Osteocyte (in vitro differentiated cells): ENCODE measurements at regions not wholly inside any gene's neighbourhood (a gene's known extent, or its start where the extent isn't known, plus 50 kb on each side); places are given as distances from the start of the nearest gene placed in this dataset.

Source experiments
- DNase-seq: peaks from one replicate; pipeline ENCODE4 v3.0.0; 2021; ENCODE audit warnings: mixed read lengths; ENCODE audit not compliant: unreplicated experiment; ENCODE audit errors: extremely low spot score
- H3K27ac Mint-ChIP-seq: one replicate; pipeline ENCODE4 v1.8.0; 2021; ENCODE audit warnings: mild to moderate bottlenecking, mixed read lengths; ENCODE audit not compliant: unreplicated experiment
- H3K27me3 Mint-ChIP-seq: one replicate; pipeline ENCODE4 v1.8.0; 2021; ENCODE audit warnings: mixed read lengths; ENCODE audit not compliant: unreplicated experiment
- H3K36me3 Mint-ChIP-seq: one replicate; pipeline ENCODE4 v1.8.0; 2021; ENCODE audit warnings: mixed read lengths; ENCODE audit not compliant: unreplicated experiment
- H3K4me1 Mint-ChIP-seq: one replicate; pipeline ENCODE4 v1.8.0; 2021; ENCODE audit warnings: mixed read lengths; ENCODE audit not compliant: unreplicated experiment
- H3K4me3 Mint-ChIP-seq: one replicate; pipeline ENCODE4 v1.8.0; 2021; ENCODE audit warnings: mild to moderate bottlenecking, moderate library complexity, mixed read lengths; ENCODE audit not compliant: unreplicated experiment
- H3K9me3 Mint-ChIP-seq: one replicate; pipeline ENCODE4 v1.8.0; 2021; ENCODE audit warnings: mixed read lengths; ENCODE audit not compliant: unreplicated experiment
- CTCF ChIP-seq: fragments of 200-600 bp; sonication (generic); IDR thresholded peaks from 2 replicates; pipeline ENCODE4 v1.5.0; 2021; ENCODE audit warnings: antibody characterized with exemption, mild to moderate bottlenecking, moderate library complexity

GRCh38 chr2:242054881-242055801 is 185.6 kb downstream of the RTP5 start:
- DNase-seq, result peak; percentile 82
- no peaks in the 10 kb centered on the region for H3K36me3 Mint-ChIP-seq
- no peaks in the 10 kb centered on the region for H3K4me1 Mint-ChIP-seq
- H3K4me3 Mint-ChIP-seq, result no peak overlapping the region
- no peak for TF ChIP-seq CTCF
- no peaks in the 10 kb centered on the region for H3K9me3 Mint-ChIP-seq
- no peak overlapping the region for H3K27ac Mint-ChIP-seq
- H3K27me3 Mint-ChIP-seq, result peaks cover 50% of the 10 kb centered on the region

GRCh38 chr2:242056026-242056425 is 186.5 kb downstream of the RTP5 start:
- no peak for TF ChIP-seq CTCF
- H3K27ac Mint-ChIP-seq, result no peak overlapping the region
- DNase-seq, result peak; percentile 66
- no peak overlapping the region for H3K4me3 Mint-ChIP-seq
- H3K36me3 Mint-ChIP-seq, result no peaks in the 10 kb centered on the region
- H3K27me3 Mint-ChIP-seq, result peaks cover 47% of the 10 kb centered on the region
- no peaks in the 10 kb centered on the region for H3K9me3 Mint-ChIP-seq
- no peaks in the 10 kb centered on the region for H3K4me1 Mint-ChIP-seq

- no peaks in the 10 kb centered on the region for H3K9me3 Mint-ChIP-seq
- H3K4me1 Mint-ChIP-seq, result no peaks in the 10 kb centered on the region
- no peak overlapping the region for H3K4me3 Mint-ChIP-seq
- no peaks in the 10 kb centered on the region for H3K36me3 Mint-ChIP-seq
- no peak overlapping the region for H3K27ac Mint-ChIP-seq
- DNase-seq, result peak; percentile 56
- TF ChIP-seq CTCF, result no peak
- peaks cover 41% of the 10 kb centered on the region for H3K27me3 Mint-ChIP-seq
These were observed 187.3 kb downstream of the RTP5 start for GRCh38 chr2:242056785-242057184.

- Mint-ChIP-seq H3K27me3 (peaks cover 37% of the 10 kb centered on the region), H3K9me3 (no peaks in the 10 kb centered on the region), H3K27ac (no peak overlapping the region), H3K4me3 (no peak overlapping the region), H3K36me3 (no peaks in the 10 kb centered on the region), H3K4me1 (no peaks in the 10 kb centered on the region)
- no peak for TF ChIP-seq CTCF
- peak; percentile 66 for DNase-seq
These were observed 188.0 kb downstream of the RTP5 start for GRCh38 chr2:242057379-242058040.

- Mint-ChIP-seq H3K27me3 (peaks cover 30% of the 10 kb centered on the region), H3K4me1 (peaks cover 1% of the 10 kb centered on the region), H3K36me3 (no peaks in the 10 kb centered on the region), H3K9me3 (no peaks in the 10 kb centered on the region), H3K27ac (no peak overlapping the region), H3K4me3 (no peak overlapping the region)
- DNase-seq, result peak; percentile 76
- TF ChIP-seq CTCF, result no peak
These were observed 188.7 kb downstream of the RTP5 start for GRCh38 chr2:242058116-242058680.
